Caco-2 (cell line): ENCODE measurements at regions not wholly inside any gene's neighbourhood (a gene's known extent, or its start where the extent isn't known, plus 50 kb on each side); places are given as distances from the start of the nearest gene placed in this dataset.

ENCODE experiments used
- BruUV-seq: library from RNA; stranded (reverse); fragments of 400-500 nt; replicated peaks from 2 replicates; lab custom pipeline; 2021; lab: Mats Ljungman, UMichigan
- CTCF ChIA-PET: fragments of 300-600 bp; sonication (Branson Sonifier 250); formaldehyde crosslinking; loops from one replicate; lab custom pipeline; 2022; ENCODE audit warnings: antibody characterized with exemption; lab: Charles Lee
- POLR2A ChIA-PET: fragments of 300-600 bp; sonication (Branson Sonifier 250); formaldehyde crosslinking; loops from one replicate; lab custom pipeline; 2022; ENCODE audit warnings: antibody characterized with exemption; lab: Charles Lee
- DNase-seq, 2 experiments: peaks; one replicate each; pipeline versions ENCODE4 v3.0.0 to v3.0.0-alpha.2; 2020 to 2022
- H3K27me3 ChIP-seq: replicated peaks from 2 replicates; pipeline ENCODE4 v1.6.0; 2011; ENCODE audit warnings: low read length; ENCODE audit not compliant: control insufficient read depth, insufficient read depth
- H3K36me3 ChIP-seq: 2 replicates; pipeline ENCODE4 v1.5.1; 2011; ENCODE audit warnings: low read length; ENCODE audit not compliant: control insufficient read depth, insufficient read depth
- H3K4me1 ChIP-seq: fragments of 250-450 bp; sonication (Bioruptor Pico); 2 replicates; pipeline ENCODE4 v1.5.1; 2020; ENCODE audit warnings: mild to moderate bottlenecking
- H3K4me3 ChIP-seq: 2 replicates; pipeline ENCODE4 v1.5.1; 2011; ENCODE audit warnings: low read depth, mild to moderate bottlenecking, control low read depth, low read length
- H3K9me3 ChIP-seq: fragments of 250-450 bp; sonication (Bioruptor Pico); 2 replicates; pipeline ENCODE4 v1.5.1; 2020; ENCODE audit warnings: mild to moderate bottlenecking, moderate library complexity
- H3K27ac Mint-ChIP-seq: one replicate; pipeline ENCODE4 v1.8.0; 2022; ENCODE audit warnings: mixed read lengths; ENCODE audit not compliant: unreplicated experiment
- H3K27me3 Mint-ChIP-seq: one replicate; pipeline ENCODE4 v1.8.0; 2022; ENCODE audit warnings: mixed read lengths; ENCODE audit not compliant: insufficient read depth, unreplicated experiment
- H3K36me3 Mint-ChIP-seq: one replicate; pipeline ENCODE4 v1.8.0; 2022; ENCODE audit warnings: mild to moderate bottlenecking, mixed read lengths; ENCODE audit not compliant: insufficient read depth, unreplicated experiment
- H3K4me1 Mint-ChIP-seq: one replicate; pipeline ENCODE4 v1.8.0; 2022; ENCODE audit warnings: low read depth, mixed read lengths; ENCODE audit not compliant: unreplicated experiment
- H3K4me3 Mint-ChIP-seq: one replicate; pipeline ENCODE4 v1.8.0; 2022; ENCODE audit warnings: mild to moderate bottlenecking, moderate library complexity, mixed read lengths; ENCODE audit not compliant: unreplicated experiment
- H3K9me3 Mint-ChIP-seq: one replicate; pipeline ENCODE4 v1.8.0; 2022; ENCODE audit warnings: mixed read lengths; ENCODE audit not compliant: unreplicated experiment
- CTCF ChIP-seq, 2 experiments: fragments of 200-600 bp in 1 of 2; IDR thresholded peaks; 1 replicate in 1 of 2; 2 replicates in 1 of 2; pipeline versions ENCODE4 v1.5.1 to v1.8.0; 2011 to 2022; ENCODE audit warnings: antibody characterized with exemption in 1 of 2, control low read depth in 1 of 2, inconsistent platforms in 1 of 2, low read depth in 1 of 2, low read length in 1 of 2, mild to moderate bottlenecking in 1 of 2, moderate library complexity in 1 of 2; ENCODE audit not compliant: insufficient read depth in 1 of 2, severe bottlenecking in 1 of 2, unreplicated experiment in 1 of 2
- intact Hi-C: fragments of 100-400 bp; cut with micrococcal nuclease; formaldehyde crosslinking; loops from one replicate; pipeline ENCODE4 v1.10.0; 2022; ENCODE audit not compliant: unreplicated experiment

GRCh38 chr6:119829006-119829405 lies 479.4 kb upstream of the MAN1A1 start:
- intact Hi-C loops: no loop called here
- H3K27ac Mint-ChIP-seq: no peak overlapping the region
- H3K9me3 Mint-ChIP-seq: no peaks in the 10 kb centered on the region
- H3K27me3 Mint-ChIP-seq: no peaks in the 10 kb centered on the region
- Histone ChIP-seq H3K36me3 (no peaks in the 10 kb centered on the region), H3K4me3 (no peak overlapping the region), H3K9me3 (no peaks in the 10 kb centered on the region), H3K4me1 (no peaks in the 10 kb centered on the region), H3K27me3 (no peaks in the 10 kb centered on the region)
- peaks cover 6% of the 10 kb centered on the region for H3K4me1 Mint-ChIP-seq
- DNase-seq: no peak
- ChIA-PET CTCF (no interaction called here), POLR2A (no interaction called here)
- H3K4me3 Mint-ChIP-seq: no peak overlapping the region
- H3K36me3 Mint-ChIP-seq: no peaks in the 10 kb centered on the region
- no TSS peak for BruUV-seq
- no peak for TF ChIP-seq CTCF (IDR thresholded peaks at IDR 0.05; ENCODE audit: insufficient read depth in 1 of 2, low read depth in 1 of 2, low read length in 1 of 2, severe bottlenecking in 1 of 2, unreplicated experiment in 1 of 2)

- H3K4me1 ChIP-seq: peaks cover 10% of the 10 kb centered on the region; the same call in 1 of the 2 replicates
- peaks cover 9% of the 10 kb centered on the region for H3K4me1 Mint-ChIP-seq
- no peaks in the 10 kb centered on the region for H3K9me3 Mint-ChIP-seq
- no peaks in the 10 kb centered on the region for H3K36me3 ChIP-seq
- no peak overlapping the region for H3K4me3 ChIP-seq
- H3K27me3 ChIP-seq: no peaks in the 10 kb centered on the region
- TF ChIP-seq CTCF (IDR thresholded peaks at IDR 0.05; ENCODE audit: insufficient read depth in 1 of 2, low read depth in 1 of 2, low read length in 1 of 2, severe bottlenecking in 1 of 2, unreplicated experiment in 1 of 2): no peak
- no peaks in the 10 kb centered on the region for H3K36me3 Mint-ChIP-seq
- H3K27me3 Mint-ChIP-seq: peaks cover 2% of the 10 kb centered on the region
- no peak overlapping the region for H3K4me3 Mint-ChIP-seq
- H3K9me3 ChIP-seq: no peaks in the 10 kb centered on the region
- DNase-seq: no peak
- ChIA-PET CTCF (no interaction called here), POLR2A (no interaction called here)
- no peak overlapping the region for H3K27ac Mint-ChIP-seq
- intact Hi-C loops: no loop called here
- BruUV-seq: no TSS peak
Measured at GRCh38 chr6:119821380-119821779, 471.8 kb upstream of the MAN1A1 start.

- Mint-ChIP-seq H3K4me1 (peaks cover 9% of the 10 kb centered on the region), H3K36me3 (no peaks in the 10 kb centered on the region), H3K9me3 (no peaks in the 10 kb centered on the region), H3K4me3 (no peak overlapping the region), H3K27me3 (peaks cover 2% of the 10 kb centered on the region), H3K27ac (no peak overlapping the region)
- no peak for TF ChIP-seq CTCF (IDR thresholded peaks at IDR 0.05; ENCODE audit: insufficient read depth in 1 of 2, low read depth in 1 of 2, low read length in 1 of 2, severe bottlenecking in 1 of 2, unreplicated experiment in 1 of 2)
- Histone ChIP-seq H3K4me1 (peaks cover 10% of the 10 kb centered on the region; the same call in 1 of the 2 replicates), H3K9me3 (no peaks in the 10 kb centered on the region), H3K27me3 (no peaks in the 10 kb centered on the region), H3K4me3 (no peak overlapping the region), H3K36me3 (no peaks in the 10 kb centered on the region)
- BruUV-seq: no TSS peak
- ChIA-PET CTCF (no interaction called here), POLR2A (no interaction called here)
- no peak for DNase-seq
- intact Hi-C loops: no loop called here
Measured at GRCh38 chr6:119818876-119819275, 469.3 kb upstream of the MAN1A1 start.
